LNCaP clone FGC (cell line): ENCODE measurements at regions not wholly inside any gene's neighbourhood (a gene's known extent, or its start where the extent isn't known, plus 50 kb on each side); places are given as distances from the start of the nearest gene placed in this dataset.

Experiments
- DNase-seq: peaks from one replicate; pipeline ENCODE4 v3.0.0-alpha.2; 2011; ENCODE audit warnings: low read depth
- H3K4me3 ChIP-seq: 2 replicates; pipeline ENCODE4 v1.5.1; 2011; ENCODE audit warnings: mild to moderate bottlenecking, low read depth, low read length, control low read depth
- CTCF ChIP-seq: IDR thresholded peaks from 2 replicates; pipeline ENCODE4 v1.5.1; 2012; ENCODE audit warnings: mild to moderate bottlenecking; ENCODE audit not compliant: control insufficient read depth, insufficient read depth; ENCODE audit errors: extremely low read depth

GRCh38 chr2:240217431-240218301, 77.2 kb upstream of the OTOS start:
- no peak overlapping the region for H3K4me3 ChIP-seq
- DNase-seq = no peak
- TF ChIP-seq CTCF = no peak

- no peak for DNase-seq
- TF ChIP-seq CTCF = no peak
- H3K4me3 ChIP-seq = no peak overlapping the region
These were observed 78.9 kb upstream of the OTOS start for GRCh38 chr2:240219208-240219890.

GRCh38 chr2:240220371-240220770, 79.9 kb upstream of the OTOS start:
- no peak for TF ChIP-seq CTCF
- H3K4me3 ChIP-seq = no peak overlapping the region
- DNase-seq = no peak

GRCh38 chr2:240223631-240224030, 83.2 kb upstream of the OTOS start:
- H3K4me3 ChIP-seq = no peak overlapping the region
- DNase-seq = no peak
- no peak for TF ChIP-seq CTCF

- DNase-seq = no peak
- no peak for TF ChIP-seq CTCF
- H3K4me3 ChIP-seq = no peak overlapping the region
These were observed 84.2 kb upstream of the OTOS start for GRCh38 chr2:240224676-240225075.

- DNase-seq = no peak
- no peak overlapping the region for H3K4me3 ChIP-seq
- no peak for TF ChIP-seq CTCF
These were observed 84.7 kb upstream of the OTOS start for GRCh38 chr2:240225131-240225530.
